PC-9 (cell line): ENCODE measurements at regions not wholly inside any gene's neighbourhood (a gene's known extent, or its start where the extent isn't known, plus 50 kb on each side); places are given as distances from the start of the nearest gene placed in this dataset.

ENCODE experiments used
- CTCF ChIP-seq: fragments of 200-600 bp; sonication (generic); conservative IDR thresholded peaks from 2 replicates; pipeline ENCODE4 v1.6.1; 2017; ENCODE audit warnings: mixed run types, antibody characterized with exemption, mild to moderate bottlenecking, moderate library complexity
- EZH2 ChIP-seq: fragments of 200-600 bp; sonication (generic); IDR thresholded peaks from 2 replicates; pipeline ENCODE4 v1.8.0; 2017; ENCODE audit warnings: antibody characterized with exemption, low read depth

GRCh38 chr5:87069311-87069710, 198.4 kb upstream of the RASA1 start:
- TF ChIP-seq CTCF (no peak), EZH2 (no peak)
